ENCODE measurements at regions not wholly inside any gene's neighbourhood (a gene's known extent, or its start where the extent isn't known, plus 50 kb on each side); places are given as distances from the start of the nearest gene placed in this dataset.

GRCh38 chr16:49089533-49089932 is 192.1 kb downstream of the CBLN1 start:
- no peaks in the 10 kb centered on the region for H3K36me3 ChIP-seq (ENCODE audit: control insufficient read depth in 2 of 3, insufficient read depth in 3 of 3, low read length in 3 of 3)
- no peak for FAIRE-seq
- H3K27ac ChIP-seq (ENCODE audit: low read depth in 2 of 2, low read length in 2 of 2), result no peak overlapping the region
- DNase-seq, result no peak
- peaks cover 0 to 10% (median 6%) of the 10 kb centered on the region in 3 donors for H3K9me3 ChIP-seq (ENCODE audit: control insufficient read depth in 2 of 3, insufficient read depth in 1 of 3, low read length in 3 of 3)
- no peaks in the 10 kb centered on the region for H3K4me1 ChIP-seq (ENCODE audit: control insufficient read depth in 2 of 3, insufficient read depth in 2 of 3, low read depth in 1 of 3, low read length in 3 of 3)
- H3K4me3 ChIP-seq (ENCODE audit: low read length in 3 of 3), result no peak overlapping the region
- no peaks in the 10 kb centered on the region for H3K27me3 ChIP-seq (ENCODE audit: control insufficient read depth, insufficient read depth, low read length)
- no peak for TF ChIP-seq CTCF (IDR thresholded peaks at IDR 0.05; ENCODE audit: borderline replicate concordance, extremely low read depth, insufficient read depth)
- intact Hi-C loops (cut with DNase I), result no loop called here
- H3K9ac ChIP-seq (ENCODE audit: low read length in 3 of 3), result no peak overlapping the region

- Histone ChIP-seq H3K36me3 (ENCODE audit: control insufficient read depth in 2 of 3, insufficient read depth in 3 of 3, low read length in 3 of 3) (no peaks in the 10 kb centered on the region), H3K27me3 (ENCODE audit: control insufficient read depth, insufficient read depth, low read length) (no peaks in the 10 kb centered on the region), H3K27ac (ENCODE audit: low read depth in 2 of 2, low read length in 2 of 2) (no peak overlapping the region), H3K4me3 (ENCODE audit: low read length in 3 of 3) (no peak overlapping the region), H3K9me3 (ENCODE audit: control insufficient read depth in 2 of 3, insufficient read depth in 1 of 3, low read length in 3 of 3) (peaks cover 0 to 15% (median 6%) of the 10 kb centered on the region in 3 donors), H3K9ac (ENCODE audit: low read length in 3 of 3) (no peak overlapping the region), H3K4me1 (ENCODE audit: control insufficient read depth in 2 of 3, insufficient read depth in 2 of 3, low read depth in 1 of 3, low read length in 3 of 3) (no peaks in the 10 kb centered on the region)
- FAIRE-seq (no peak), DNase-seq (no peak)
- TF ChIP-seq CTCF (IDR thresholded peaks at IDR 0.05; ENCODE audit: borderline replicate concordance, extremely low read depth, insufficient read depth), result no peak
- intact Hi-C loops (cut with DNase I), result no loop called here
Observed at GRCh38 chr16:49089039-49089438, 192.6 kb downstream of the CBLN1 start.

DNA sequence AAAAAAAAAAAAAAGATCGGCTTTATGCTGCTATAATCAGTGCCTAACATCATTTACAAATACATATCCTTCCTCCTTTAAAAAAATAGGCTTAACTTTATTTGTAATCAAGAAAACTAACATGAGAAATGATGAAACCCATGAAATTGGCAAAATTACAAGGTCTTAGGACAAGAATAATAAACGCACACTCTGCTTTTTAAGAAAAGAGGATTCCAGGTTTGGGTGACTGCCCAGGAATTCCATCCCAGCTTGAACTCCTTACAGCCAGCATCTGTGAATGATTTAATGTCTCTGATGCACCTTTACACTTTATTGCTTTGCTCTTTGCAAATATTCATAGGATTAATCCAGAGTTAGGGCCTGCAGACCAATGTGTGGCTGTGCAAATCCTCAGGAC is 196.0 kb downstream of the CBLN1 start:
- H3K36me3 ChIP-seq (ENCODE audit: control insufficient read depth in 2 of 3, insufficient read depth in 3 of 3, low read length in 3 of 3), result no peaks in the 10 kb centered on the region
- FAIRE-seq, result no peak
- peaks cover 0 to 13% (median 6%) of the 10 kb centered on the region in 3 donors for H3K9me3 ChIP-seq (ENCODE audit: control insufficient read depth in 2 of 3, insufficient read depth in 1 of 3, low read length in 3 of 3)
- no peak overlapping the region for H3K27ac ChIP-seq (ENCODE audit: low read depth in 2 of 2, low read length in 2 of 2)
- H3K9ac ChIP-seq (ENCODE audit: low read length in 3 of 3), result no peak overlapping the region
- H3K4me3 ChIP-seq (ENCODE audit: low read length in 3 of 3), result no peak overlapping the region
- peak in 2 of 5 donors; percentile 6 to 14 for DNase-seq
- no peaks in the 10 kb centered on the region for H3K27me3 ChIP-seq (ENCODE audit: control insufficient read depth, insufficient read depth, low read length)
- no peak for TF ChIP-seq CTCF (IDR thresholded peaks at IDR 0.05; ENCODE audit: borderline replicate concordance, extremely low read depth, insufficient read depth)
- intact Hi-C loops (cut with DNase I), result no loop called here
- H3K4me1 ChIP-seq (ENCODE audit: control insufficient read depth in 2 of 3, insufficient read depth in 2 of 3, low read depth in 1 of 3, low read length in 3 of 3), result no peaks in the 10 kb centered on the region
